ENCODE measurements at regions not wholly inside any gene's neighbourhood (a gene's known extent, or its start where the extent isn't known, plus 50 kb on each side); places are given as distances from the start of the nearest gene placed in this dataset.

DNA sequence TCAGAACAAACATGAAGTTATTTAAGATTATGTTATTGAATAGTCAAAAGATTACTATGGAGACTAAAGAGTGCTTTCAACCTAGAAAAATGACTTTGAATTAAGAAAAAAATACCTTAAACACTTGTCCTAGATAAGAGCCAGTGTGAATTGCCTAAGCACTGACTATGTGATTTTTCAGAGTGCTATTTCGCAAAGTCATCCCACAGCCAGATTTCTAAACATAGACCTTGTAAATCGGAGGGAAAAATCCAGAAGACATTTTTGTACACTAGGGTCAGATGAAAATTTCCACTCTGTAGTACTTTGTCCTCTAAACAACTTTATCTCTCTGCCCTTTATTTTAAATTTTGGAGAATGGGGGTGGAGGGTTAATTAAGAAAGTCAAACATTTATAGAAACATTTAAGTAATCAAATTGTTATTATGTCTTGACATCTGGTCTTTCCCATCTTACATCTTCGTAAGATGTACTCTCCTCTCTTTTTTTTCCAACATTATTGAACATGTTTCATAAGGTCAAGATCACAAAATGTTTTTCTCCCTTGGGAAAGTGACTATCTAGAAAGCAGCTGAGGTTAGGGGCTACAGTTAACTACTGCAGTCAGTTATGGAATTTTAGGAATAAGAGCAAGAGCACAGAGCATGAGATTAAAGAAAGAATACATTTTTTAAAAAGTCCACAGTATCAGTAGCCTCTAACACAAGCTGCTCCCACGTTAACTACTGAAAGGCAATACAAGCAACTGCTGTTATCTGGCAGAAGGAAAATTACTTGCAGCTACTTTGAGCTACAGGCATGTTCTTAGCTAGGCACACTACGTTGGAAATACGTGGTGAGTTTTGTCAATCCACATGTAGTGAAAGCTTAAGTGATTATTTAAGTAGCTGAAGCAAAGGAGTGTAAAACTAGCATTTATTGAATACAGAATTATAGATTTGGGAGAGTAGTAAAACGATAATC lies 648.5 kb downstream of the HTR1B start:
- TF ChIP-seq, protein P1, sequence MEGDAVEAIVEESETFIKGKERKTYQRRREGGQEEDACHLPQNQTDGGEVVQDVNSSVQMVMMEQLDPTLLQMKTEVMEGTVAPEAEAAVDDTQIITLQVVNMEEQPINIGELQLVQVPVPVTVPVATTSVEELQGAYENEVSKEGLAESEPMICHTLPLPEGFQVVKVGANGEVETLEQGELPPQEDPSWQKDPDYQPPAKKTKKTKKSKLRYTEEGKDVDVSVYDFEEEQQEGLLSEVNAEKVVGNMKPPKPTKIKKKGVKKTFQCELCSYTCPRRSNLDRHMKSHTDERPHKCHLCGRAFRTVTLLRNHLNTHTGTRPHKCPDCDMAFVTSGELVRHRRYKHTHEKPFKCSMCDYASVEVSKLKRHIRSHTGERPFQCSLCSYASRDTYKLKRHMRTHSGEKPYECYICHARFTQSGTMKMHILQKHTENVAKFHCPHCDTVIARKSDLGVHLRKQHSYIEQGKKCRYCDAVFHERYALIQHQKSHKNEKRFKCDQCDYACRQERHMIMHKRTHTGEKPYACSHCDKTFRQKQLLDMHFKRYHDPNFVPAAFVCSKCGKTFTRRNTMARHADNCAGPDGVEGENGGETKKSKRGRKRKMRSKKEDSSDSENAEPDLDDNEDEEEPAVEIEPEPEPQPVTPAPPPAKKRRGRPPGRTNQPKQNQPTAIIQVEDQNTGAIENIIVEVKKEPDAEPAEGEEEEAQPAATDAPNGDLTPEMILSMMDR (IDR thresholded peaks at IDR 0.05) = no peak
- TF ChIP-seq POLR2A (IDR thresholded peaks at IDR 0.05) (no peak), EP300 (IDR thresholded peaks at IDR 0.05) (no peak)
